ENCODE measurements at regions not wholly inside any gene's neighbourhood (a gene's known extent, or its start where the extent isn't known, plus 50 kb on each side); places are given as distances from the start of the nearest gene placed in this dataset.

DNA sequence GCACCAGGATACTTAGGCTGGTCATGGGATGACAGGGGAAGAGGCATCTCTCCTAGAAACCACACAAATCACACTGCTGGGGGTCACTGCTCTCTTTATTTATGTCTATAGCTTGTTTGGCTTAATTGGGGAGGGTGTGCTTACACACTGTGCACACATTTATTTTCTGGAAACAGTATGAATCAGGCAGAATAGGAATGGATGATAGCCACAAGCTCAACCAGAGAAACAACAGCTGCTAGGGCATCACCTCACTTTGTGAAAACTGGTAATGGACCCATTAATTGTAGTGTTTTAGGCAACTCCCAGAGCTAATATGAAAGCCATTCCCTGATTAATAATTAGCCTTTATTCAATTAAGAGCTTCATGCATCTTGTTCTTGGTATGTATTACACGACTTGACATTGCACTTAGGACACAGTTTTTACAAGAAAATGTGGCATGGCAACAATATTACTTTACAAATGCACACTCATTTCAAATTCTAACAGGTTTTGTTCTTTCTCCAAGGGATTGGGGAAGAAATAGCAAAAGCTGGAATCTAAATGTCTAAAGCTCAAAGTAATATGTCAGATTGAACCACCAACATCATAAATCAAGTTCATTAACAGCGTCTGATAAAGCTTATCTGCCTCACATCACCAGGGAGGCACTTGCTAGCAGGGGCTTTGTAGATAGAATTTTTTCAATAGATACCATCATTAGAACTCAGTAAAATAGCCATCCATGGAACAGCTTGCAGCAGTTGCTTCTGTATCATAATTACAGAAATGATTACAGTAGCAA, 361.9 kb upstream of the FSHR start:
- Histone ChIP-seq H3K9me3 (ENCODE audit: control insufficient read depth, low read depth, low read length) (no peaks in the 10 kb centered on the region), H3K9ac (ENCODE audit: control insufficient read depth, extremely low read depth, insufficient read depth, low read length) (no peak overlapping the region), H3K27me3 (ENCODE audit: control insufficient read depth, extremely low read depth, insufficient read depth, low read length) (no peaks in the 10 kb centered on the region), H3K4me3 (ENCODE audit: control insufficient read depth in 2 of 3, extremely low read depth in 1 of 3, insufficient read depth in 2 of 3, low read depth in 1 of 3, low read length in 3 of 3) (no peak overlapping the region), H3K36me3 (ENCODE audit: control insufficient read depth in 2 of 2, extremely low read depth in 1 of 2, insufficient read depth in 2 of 2, low read length in 2 of 2) (no peaks in the 10 kb centered on the region), H2AFZ (ENCODE audit: control insufficient read depth, low read length) (no peak overlapping the region), H3K4me2 (ENCODE audit: control insufficient read depth, extremely low read depth, insufficient read depth, low read depth, low read length) (no peak overlapping the region), H3K79me2 (ENCODE audit: control insufficient read depth, insufficient read depth, low read length) (no peaks in the 10 kb centered on the region), H3K27ac (ENCODE audit: control insufficient read depth, insufficient read depth, low read length) (no peak overlapping the region), H4K20me1 (ENCODE audit: control insufficient read depth, extremely low read depth, insufficient read depth, low read length) (no peaks in the 10 kb centered on the region), H3K9me1 (ENCODE audit: control insufficient read depth, extremely low read depth, insufficient read depth, low read length) (no peaks in the 10 kb centered on the region), H3K4me1 (ENCODE audit: control insufficient read depth, extremely low read depth, insufficient read depth, low read length) (no peaks in the 10 kb centered on the region)
- DNase-seq (ENCODE audit: low read depth, low spot score) (no peak), FAIRE-seq (no peak)
- dilution Hi-C loops (cut with MboI; ENCODE audit: extremely low pct_ligation_motif_present, low sequenced_read_pairs) = no loop called here
- TF ChIP-seq, protein P1, sequence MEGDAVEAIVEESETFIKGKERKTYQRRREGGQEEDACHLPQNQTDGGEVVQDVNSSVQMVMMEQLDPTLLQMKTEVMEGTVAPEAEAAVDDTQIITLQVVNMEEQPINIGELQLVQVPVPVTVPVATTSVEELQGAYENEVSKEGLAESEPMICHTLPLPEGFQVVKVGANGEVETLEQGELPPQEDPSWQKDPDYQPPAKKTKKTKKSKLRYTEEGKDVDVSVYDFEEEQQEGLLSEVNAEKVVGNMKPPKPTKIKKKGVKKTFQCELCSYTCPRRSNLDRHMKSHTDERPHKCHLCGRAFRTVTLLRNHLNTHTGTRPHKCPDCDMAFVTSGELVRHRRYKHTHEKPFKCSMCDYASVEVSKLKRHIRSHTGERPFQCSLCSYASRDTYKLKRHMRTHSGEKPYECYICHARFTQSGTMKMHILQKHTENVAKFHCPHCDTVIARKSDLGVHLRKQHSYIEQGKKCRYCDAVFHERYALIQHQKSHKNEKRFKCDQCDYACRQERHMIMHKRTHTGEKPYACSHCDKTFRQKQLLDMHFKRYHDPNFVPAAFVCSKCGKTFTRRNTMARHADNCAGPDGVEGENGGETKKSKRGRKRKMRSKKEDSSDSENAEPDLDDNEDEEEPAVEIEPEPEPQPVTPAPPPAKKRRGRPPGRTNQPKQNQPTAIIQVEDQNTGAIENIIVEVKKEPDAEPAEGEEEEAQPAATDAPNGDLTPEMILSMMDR (optimal IDR thresholded peaks at IDR 0.05 in 1 of 3, IDR thresholded peaks at IDR 0.05 in 1 of 3, conservative IDR thresholded peaks at IDR 0.05 in 1 of 3; ENCODE audit: extremely low read depth in 1 of 3, insufficient read depth in 2 of 3, low read length in 3 of 3) = no peak
- no peak for TF ChIP-seq EZH2 (IDR thresholded peaks at IDR 0.05; ENCODE audit: low read length)

DNA sequence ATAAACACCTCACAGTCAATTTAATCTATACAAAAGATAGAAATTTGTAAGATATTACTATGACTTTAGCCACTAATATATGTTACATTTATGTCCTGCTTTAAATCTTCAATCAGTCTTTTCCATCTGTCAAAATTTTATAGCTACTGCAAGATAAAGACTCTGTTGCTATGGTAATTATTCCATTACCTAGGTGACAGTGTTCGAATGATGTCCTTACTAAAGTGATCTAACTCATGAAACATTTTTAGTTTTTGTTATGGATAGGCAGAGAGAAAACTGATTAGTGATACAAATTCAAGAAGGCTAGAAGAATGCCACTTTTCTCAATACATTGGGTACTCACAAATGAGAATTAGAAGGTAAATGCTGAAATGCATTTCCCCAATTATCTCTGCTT, 359.9 kb upstream of the FSHR start:
- Histone ChIP-seq H3K9me3 (ENCODE audit: control insufficient read depth, low read depth, low read length) (no peaks in the 10 kb centered on the region), H3K4me3 (ENCODE audit: control insufficient read depth in 2 of 3, extremely low read depth in 1 of 3, insufficient read depth in 2 of 3, low read depth in 1 of 3, low read length in 3 of 3) (no peak overlapping the region), H3K79me2 (ENCODE audit: control insufficient read depth, insufficient read depth, low read length) (no peaks in the 10 kb centered on the region), H3K4me1 (ENCODE audit: control insufficient read depth, extremely low read depth, insufficient read depth, low read length) (no peaks in the 10 kb centered on the region), H3K27me3 (ENCODE audit: control insufficient read depth, extremely low read depth, insufficient read depth, low read length) (no peaks in the 10 kb centered on the region), H2AFZ (ENCODE audit: control insufficient read depth, low read length) (no peak overlapping the region), H4K20me1 (ENCODE audit: control insufficient read depth, extremely low read depth, insufficient read depth, low read length) (no peaks in the 10 kb centered on the region), H3K9ac (ENCODE audit: control insufficient read depth, extremely low read depth, insufficient read depth, low read length) (no peak overlapping the region), H3K36me3 (ENCODE audit: control insufficient read depth in 2 of 2, extremely low read depth in 1 of 2, insufficient read depth in 2 of 2, low read length in 2 of 2) (no peaks in the 10 kb centered on the region), H3K4me2 (ENCODE audit: control insufficient read depth, extremely low read depth, insufficient read depth, low read depth, low read length) (no peak overlapping the region), H3K9me1 (ENCODE audit: control insufficient read depth, extremely low read depth, insufficient read depth, low read length) (no peaks in the 10 kb centered on the region), H3K27ac (ENCODE audit: control insufficient read depth, insufficient read depth, low read length) (no peak overlapping the region)
- no peak for TF ChIP-seq EZH2 (IDR thresholded peaks at IDR 0.05; ENCODE audit: low read length)
- TF ChIP-seq, protein P1 (optimal IDR thresholded peaks at IDR 0.05 in 1 of 3, IDR thresholded peaks at IDR 0.05 in 1 of 3, conservative IDR thresholded peaks at IDR 0.05 in 1 of 3; ENCODE audit: extremely low read depth in 1 of 3, insufficient read depth in 2 of 3, low read length in 3 of 3) = no peak
- no peak for DNase-seq (ENCODE audit: low read depth, low spot score)
- dilution Hi-C loops (cut with MboI; ENCODE audit: extremely low pct_ligation_motif_present, low sequenced_read_pairs) = no loop called here
- no peak for FAIRE-seq
